CD4-positive, alpha-beta memory T cell (primary cell): ENCODE measurements at regions not wholly inside any gene's neighbourhood (a gene's known extent, or its start where the extent isn't known, plus 50 kb on each side); places are given as distances from the start of the nearest gene placed in this dataset.
"Not testable (repeated sequence)": the region's sequence is repeated elsewhere in the genome, so short reads cannot be mapped to it uniquely, and the experiment has no call there.

Source experiments
- CTCF ChIA-PET: fragments of 350-600 bp; sonication (Branson Sonifier 250); formaldehyde crosslinking; loops from one replicate; lab custom pipeline; 2021; ENCODE audit warnings: inconsistent platforms; ENCODE audit not compliant: partially characterized antibody; lab: Charles Lee
- POLR2A ChIA-PET: fragments of 350-600 bp; sonication (Branson Sonifier 250); formaldehyde crosslinking; loops from one replicate; lab custom pipeline; 2021; ENCODE audit not compliant: partially characterized antibody; lab: Charles Lee
- DNase-seq, 5 donors: peaks; one replicate each; pipeline versions ENCODE4 v3.0.0 to v3.0.0-alpha.2; 2020 to 2022; ENCODE audit warnings: mixed read lengths in 1 of 5
- H3K27ac ChIP-seq: one replicate; pipeline ENCODE4 v1.7.0; 2013; ENCODE audit warnings: low read depth, low read length
- H3K27me3 ChIP-seq: 2 replicates; pipeline ENCODE4 v1.7.0; 2013; ENCODE audit warnings: mild to moderate bottlenecking, low read length, moderate library complexity; ENCODE audit not compliant: insufficient read depth
- H3K36me3 ChIP-seq: 2 replicates; pipeline ENCODE4 v1.7.0; 2013; ENCODE audit warnings: mild to moderate bottlenecking, low read length, moderate library complexity; ENCODE audit not compliant: insufficient read depth
- H3K4me1 ChIP-seq: 2 replicates; pipeline ENCODE4 v1.7.0; 2013; ENCODE audit warnings: mild to moderate bottlenecking, low read length, moderate library complexity; ENCODE audit not compliant: insufficient read depth
- H3K4me3 ChIP-seq, 2 donors: one replicate each; pipeline ENCODE4 v1.7.0; 2013; ENCODE audit warnings: low read length in 2 of 2, mild to moderate bottlenecking in 1 of 2
- H3K9me3 ChIP-seq, 2 donors: one replicate each; pipeline ENCODE4 v1.7.0; 2013; ENCODE audit warnings: low read length in 2 of 2, control low read depth in 1 of 2; ENCODE audit not compliant: control insufficient read depth in 1 of 2
- H3K27ac Mint-ChIP-seq, 7 donors: one replicate each; pipeline ENCODE4 v1.8.0; 2020 to 2021; ENCODE audit warnings: mixed read lengths in 7 of 7, mild to moderate bottlenecking in 6 of 7, inconsistent platforms in 3 of 7, moderate library complexity in 3 of 7
- H3K27me3 Mint-ChIP-seq, 2 donors: one replicate each; pipeline ENCODE4 v1.8.0; 2020 to 2021; ENCODE audit warnings: mixed read lengths in 2 of 2
- H3K36me3 Mint-ChIP-seq, 2 donors: one replicate each; pipeline ENCODE4 v1.8.0; 2020 to 2021; ENCODE audit warnings: mixed read lengths in 2 of 2, inconsistent platforms in 1 of 2, mild to moderate bottlenecking in 1 of 2
- H3K4me1 Mint-ChIP-seq, 4 donors: one replicate each; pipeline ENCODE4 v1.8.0; 2020 to 2021; ENCODE audit warnings: mixed read lengths in 4 of 4, mild to moderate bottlenecking in 1 of 4
- H3K4me3 Mint-ChIP-seq, 8 donors: one replicate each; pipeline ENCODE4 v1.8.0; 2020 to 2021; ENCODE audit warnings: mixed read lengths in 8 of 8, mild to moderate bottlenecking in 7 of 8, moderate library complexity in 6 of 8, inconsistent platforms in 3 of 8
- H3K9me3 Mint-ChIP-seq, 8 donors: one replicate each; pipeline ENCODE4 v1.8.0; 2020 to 2021; ENCODE audit warnings: mixed read lengths in 8 of 8, mild to moderate bottlenecking in 5 of 8, inconsistent platforms in 3 of 8, moderate library complexity in 1 of 8
- intact Hi-C: fragments of 100-400 bp; cut with micrococcal nuclease; formaldehyde crosslinking; loops from one replicate; pipeline ENCODE4 v1.15.1; 2023

GRCh38 chr7:84908196-84908793, 278.6 kb downstream of the SEMA3D start:
- H3K27ac Mint-ChIP-seq: no peak overlapping the region
- H3K36me3 ChIP-seq: no peaks in the 10 kb centered on the region
- no peak overlapping the region for H3K27ac ChIP-seq
- ChIA-PET CTCF (no interaction called here), POLR2A (no interaction called here)
- H3K27me3 ChIP-seq: no peaks in the 10 kb centered on the region
- DNase-seq: no peak
- intact Hi-C loops: no loop called here
- H3K9me3 Mint-ChIP-seq: peaks cover 0 to 8% (median 2%) of the 10 kb centered on the region in 8 donors
- H3K36me3 Mint-ChIP-seq: no peaks in the 10 kb centered on the region
- no peaks in the 10 kb centered on the region for H3K9me3 ChIP-seq
- H3K27me3 Mint-ChIP-seq: no peaks in the 10 kb centered on the region
- H3K4me3 Mint-ChIP-seq: no peak overlapping the region
- no peaks in the 10 kb centered on the region for H3K4me1 Mint-ChIP-seq
- no peaks in the 10 kb centered on the region for H3K4me1 ChIP-seq
- no peak overlapping the region for H3K4me3 ChIP-seq

DNA sequence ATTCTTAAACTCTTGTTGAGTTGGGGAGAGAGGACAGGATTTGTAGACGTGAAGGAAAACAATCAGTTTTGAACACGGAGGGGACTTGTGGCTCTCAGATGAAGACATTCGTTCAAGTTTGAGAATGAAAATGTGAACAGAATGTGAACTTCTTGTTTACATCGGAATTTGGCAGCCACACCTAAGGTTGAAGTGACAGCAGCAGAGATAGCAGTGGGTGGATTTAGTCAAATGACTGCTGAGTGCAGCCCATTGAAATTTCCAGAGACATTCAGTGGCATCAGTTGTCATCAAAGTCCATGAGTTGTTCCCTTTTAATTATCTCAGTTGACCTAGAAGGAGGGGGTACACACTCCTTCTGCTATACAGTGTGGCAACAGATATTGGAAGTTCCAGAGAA, 280.0 kb downstream of the SEMA3D start:
- CTCF ChIA-PET: no interaction called here
- Histone ChIP-seq H3K36me3 (no peaks in the 10 kb centered on the region), H3K9me3 (no peaks in the 10 kb centered on the region), H3K4me1 (no peaks in the 10 kb centered on the region), H3K27ac (no peak overlapping the region), H3K4me3 (no peak overlapping the region), H3K27me3 (no peaks in the 10 kb centered on the region)
- intact Hi-C loops: no loop called here
- Mint-ChIP-seq H3K4me3 (no peak overlapping the region), H3K27ac (no peak overlapping the region), H3K9me3 (peaks cover 0 to 8% (median 2%) of the 10 kb centered on the region in 8 donors), H3K36me3 (no peaks in the 10 kb centered on the region), H3K4me1 (no peaks in the 10 kb centered on the region), H3K27me3 (no peaks in the 10 kb centered on the region)
- POLR2A ChIA-PET: no interaction called here
- no peak for DNase-seq

DNA sequence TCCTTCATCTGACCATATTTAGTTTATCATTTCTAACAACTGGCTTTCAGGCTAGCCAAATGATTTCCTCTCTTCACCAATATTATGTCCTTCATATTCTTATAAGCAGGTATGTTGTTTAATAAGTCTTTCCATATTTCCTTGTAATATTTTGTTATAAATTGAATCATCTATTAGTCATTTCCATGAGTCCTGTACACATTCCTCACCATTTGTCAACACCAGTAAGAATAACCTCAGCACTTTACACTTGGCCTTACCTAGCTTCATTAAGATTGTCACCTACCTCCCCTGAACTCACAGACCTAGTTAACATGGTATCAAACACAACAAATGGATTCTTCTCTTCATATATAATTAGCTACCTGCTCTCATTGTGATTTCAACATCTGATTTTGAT, 282.3 kb downstream of the SEMA3D start:
- no peaks in the 10 kb centered on the region for H3K36me3 ChIP-seq
- no peak for DNase-seq
- H3K36me3 Mint-ChIP-seq: no peaks in the 10 kb centered on the region
- H3K9me3 ChIP-seq: no peaks in the 10 kb centered on the region
- H3K27ac ChIP-seq: no peak overlapping the region
- H3K4me1 ChIP-seq: no peaks in the 10 kb centered on the region
- H3K27me3 Mint-ChIP-seq: no peaks in the 10 kb centered on the region
- no peak overlapping the region for H3K27ac Mint-ChIP-seq
- no peaks in the 10 kb centered on the region for H3K27me3 ChIP-seq
- no peak overlapping the region for H3K4me3 Mint-ChIP-seq
- peaks cover 0 to 6% (median 1%) of the 10 kb centered on the region in 8 donors for H3K9me3 Mint-ChIP-seq
- H3K4me1 Mint-ChIP-seq: no peaks in the 10 kb centered on the region
- intact Hi-C loops: no loop called here
- ChIA-PET POLR2A (no interaction called here), CTCF (no interaction called here)
- H3K4me3 ChIP-seq: no peak overlapping the region

GRCh38 chr7:84901366-84901765, 285.5 kb downstream of the SEMA3D start:
- Mint-ChIP-seq H3K27ac (no peak overlapping the region), H3K4me1 (no peaks in the 10 kb centered on the region)
- CTCF ChIA-PET: no interaction called here

DNA sequence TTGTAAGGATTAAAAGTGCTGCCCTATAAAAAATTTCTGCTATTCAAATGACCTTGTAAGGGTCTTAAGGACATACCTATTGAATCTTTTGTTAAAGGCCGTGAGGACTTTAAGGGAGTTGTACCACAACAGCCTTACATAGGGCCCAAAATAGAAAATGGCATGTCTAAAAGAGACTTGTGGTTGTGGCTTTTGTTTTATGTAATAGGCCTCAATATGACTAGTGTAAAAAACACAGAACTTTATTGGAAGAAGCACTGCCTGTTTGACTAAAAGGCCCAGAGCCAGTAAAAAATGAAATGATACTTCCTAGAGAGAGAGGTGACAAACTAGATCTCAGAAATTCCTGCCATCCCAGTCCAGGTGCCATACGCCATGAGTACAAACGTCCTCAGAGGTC, 286.6 kb downstream of the SEMA3D start:
- no peak for DNase-seq
- H3K27ac ChIP-seq: no peak overlapping the region
- Mint-ChIP-seq H3K9me3 (peaks cover 0 to 11% (median 2%) of the 10 kb centered on the region in 8 donors), H3K4me1 (no peaks in the 10 kb centered on the region), H3K36me3 (no peaks in the 10 kb centered on the region), H3K27ac (no peak overlapping the region), H3K27me3 (no peaks in the 10 kb centered on the region), H3K4me3 (no peak overlapping the region)
- intact Hi-C loops: no loop called here
- ChIA-PET POLR2A (no interaction called here), CTCF (no interaction called here)
- no peak overlapping the region for H3K4me3 ChIP-seq
- no peaks in the 10 kb centered on the region for H3K9me3 ChIP-seq
- H3K27me3 ChIP-seq: no peaks in the 10 kb centered on the region
- H3K4me1 ChIP-seq: no peaks in the 10 kb centered on the region
- H3K36me3 ChIP-seq: no peaks in the 10 kb centered on the region

More at GRCh38 chr7:84901366-84901765, 285.5 kb downstream of the SEMA3D start:
- intact Hi-C loops: no loop called here
- H3K27me3 Mint-ChIP-seq: no peaks in the 10 kb centered on the region
- POLR2A ChIA-PET: no interaction called here
- no peak overlapping the region for H3K4me3 ChIP-seq
- peaks cover 0 to 11% (median 2%) of the 10 kb centered on the region in 8 donors for H3K9me3 Mint-ChIP-seq
- no peaks in the 10 kb centered on the region for H3K36me3 ChIP-seq
- no peaks in the 10 kb centered on the region for H3K4me1 ChIP-seq
- H3K9me3 ChIP-seq: no peaks in the 10 kb centered on the region
- H3K36me3 Mint-ChIP-seq: no peaks in the 10 kb centered on the region
- DNase-seq: no peak
- no peak overlapping the region for H3K4me3 Mint-ChIP-seq
- H3K27me3 ChIP-seq: no peaks in the 10 kb centered on the region
- H3K27ac ChIP-seq: no peak overlapping the region

DNA sequence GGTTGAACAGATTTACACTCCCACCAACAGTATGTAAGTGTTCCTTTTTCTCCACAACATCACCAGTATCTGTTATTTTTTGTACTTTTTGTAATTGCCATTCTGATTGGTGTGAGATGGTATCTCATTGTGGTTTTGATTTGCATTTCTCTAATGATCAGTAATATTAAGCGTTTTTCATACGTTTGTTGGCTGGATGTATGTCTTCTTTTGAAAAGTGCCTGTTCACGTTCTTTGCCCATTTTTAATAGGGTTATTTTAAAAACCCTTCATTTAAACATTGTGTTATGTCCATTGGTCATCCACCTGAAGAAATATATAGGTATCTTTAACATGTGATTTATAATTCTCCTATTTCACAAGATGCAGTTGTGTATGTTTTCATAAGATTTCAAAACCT, 291.3 kb downstream of the SEMA3D start:
- H3K36me3 Mint-ChIP-seq: no peaks in the 10 kb centered on the region
- no peaks in the 10 kb centered on the region for H3K9me3 ChIP-seq
- DNase-seq: no peak
- H3K9me3 Mint-ChIP-seq: peaks cover 0 to 15% (median 3%) of the 10 kb centered on the region in 8 donors
- no peaks in the 10 kb centered on the region for H3K27me3 Mint-ChIP-seq
- H3K27ac ChIP-seq: no peak overlapping the region
- H3K4me3 ChIP-seq: no peak overlapping the region
- intact Hi-C loops: no loop called here
- H3K36me3 ChIP-seq: no peaks in the 10 kb centered on the region
- ChIA-PET CTCF (no interaction called here), POLR2A (no interaction called here)
- no peaks in the 10 kb centered on the region for H3K4me1 ChIP-seq
- no peaks in the 10 kb centered on the region for H3K4me1 Mint-ChIP-seq
- no peaks in the 10 kb centered on the region for H3K27me3 ChIP-seq
- no peak overlapping the region for H3K27ac Mint-ChIP-seq
- no peak overlapping the region for H3K4me3 Mint-ChIP-seq

DNA sequence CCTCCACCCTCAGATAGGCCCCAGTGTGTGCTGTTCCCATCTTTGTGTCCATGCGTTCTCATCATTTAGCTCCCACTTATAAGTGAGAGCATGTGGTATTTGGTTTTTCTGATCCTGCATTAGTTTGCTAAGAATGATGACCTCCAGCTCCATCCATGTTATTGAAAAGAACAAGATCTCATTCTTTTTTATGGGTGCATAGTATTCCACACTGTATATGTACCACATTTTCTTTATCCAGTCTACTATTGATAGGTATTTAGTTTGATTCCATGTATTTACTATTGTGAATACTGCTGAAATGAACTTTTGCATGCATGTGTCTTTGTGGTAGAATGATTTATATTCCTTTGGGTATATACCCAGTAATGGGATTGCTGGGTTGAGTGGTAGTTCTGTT, 303.3 kb downstream of the SEMA3D start:
- POLR2A ChIA-PET, H3K9me3 Mint-ChIP-seq, CTCF ChIA-PET, DNase-seq, H3K36me3 ChIP-seq, H3K4me1 ChIP-seq, H3K4me3 ChIP-seq, H3K9me3 ChIP-seq, H3K36me3 Mint-ChIP-seq, intact Hi-C loops, H3K4me3 Mint-ChIP-seq, H3K4me1 Mint-ChIP-seq, H3K27ac Mint-ChIP-seq, H3K27me3 ChIP-seq, H3K27ac ChIP-seq, H3K27me3 Mint-ChIP-seq: not testable (repeated sequence)
